SK-N-MC (cell line): ENCODE measurements at regions not wholly inside any gene's neighbourhood (a gene's known extent, or its start where the extent isn't known, plus 50 kb on each side); places are given as distances from the start of the nearest gene placed in this dataset.

ENCODE experiments used
- EZH2 ChIP-seq: fragments of 200-600 bp; sonication (generic); IDR thresholded peaks from one replicate; pipeline ENCODE4 v1.6.1; 2017; ENCODE audit warnings: antibody characterized with exemption
- POLR2AphosphoS5 ChIP-seq: IDR thresholded peaks from 2 replicates; pipeline ENCODE4 v1.6.1; 2012; ENCODE audit warnings: mild to moderate bottlenecking, low read depth, low read length, borderline replicate concordance

GRCh38 chr1:5399771-5400170 lies 592.5 kb downstream of the NPHP4 start:
- no peak for TF ChIP-seq POLR2AphosphoS5
- TF ChIP-seq EZH2, result no peak
